ENCODE measurements at regions not wholly inside any gene's neighbourhood (a gene's known extent, or its start where the extent isn't known, plus 50 kb on each side); places are given as distances from the start of the nearest gene placed in this dataset.
"Not testable (repeated sequence)": the region's sequence is repeated elsewhere in the genome, so short reads cannot be mapped to it uniquely, and the experiment has no call there.

GRCh38 chr3:154851644-154852043 is 228.5 kb upstream of the MME start:
- intact Hi-C loops (cut with DNase I), result no loop called here
- ATAC-seq (no peak), DNase-seq (no peak)

GRCh38 chr3:154850921-154851320 is 229.2 kb upstream of the MME start:
- ATAC-seq (no peak), DNase-seq (no peak)
- intact Hi-C loops (cut with DNase I), result no loop called here

- ATAC-seq, result no peak
- intact Hi-C loops (cut with DNase I), result no loop called here
- DNase-seq, result no peak
Observed at GRCh38 chr3:154849408-154849807, 230.7 kb upstream of the MME start.

GRCh38 chr3:154844863-154845262 is 235.3 kb upstream of the MME start:
- no peak for ATAC-seq
- intact Hi-C loops (cut with DNase I), result no loop called here
- DNase-seq, result no peak

GRCh38 chr3:154843647-154844046 is 236.5 kb upstream of the MME start:
- DNase-seq (no peak), ATAC-seq (no peak)
- intact Hi-C loops (cut with DNase I), result no loop called here

GRCh38 chr3:154842536-154842935 is 237.6 kb upstream of the MME start:
- intact Hi-C loops (cut with DNase I), result no loop called here
- ATAC-seq, result no peak
- no peak for DNase-seq

- ATAC-seq (no peak), DNase-seq (no peak)
- intact Hi-C loops (cut with DNase I), result no loop called here
Observed at GRCh38 chr3:154835639-154836038, 244.5 kb upstream of the MME start.

- ATAC-seq; DNase-seq; intact Hi-C loops (cut with DNase I): not testable (repeated sequence)
Observed at GRCh38 chr3:154834831-154835230, 245.3 kb upstream of the MME start.

GRCh38 chr3:154829929-154830328 is 250.2 kb upstream of the MME start:
- intact Hi-C loops (cut with DNase I), result no loop called here
- ATAC-seq (no peak), DNase-seq (no peak)

- no peak for DNase-seq
- intact Hi-C loops (cut with DNase I), result no loop called here
- ATAC-seq, result no peak
Observed at GRCh38 chr3:154819491-154819890, 260.6 kb upstream of the MME start.

GRCh38 chr3:154818676-154819255 is 261.4 kb upstream of the MME start:
- DNase-seq, result no peak
- intact Hi-C loops (cut with DNase I), result no loop called here

GRCh38 chr3:154810017-154810416 is 270.1 kb upstream of the MME start:
- intact Hi-C loops (cut with DNase I); ATAC-seq; DNase-seq: not testable (repeated sequence)

More at GRCh38 chr3:154818676-154819255, 261.4 kb upstream of the MME start:
- no peak for ATAC-seq

GRCh38 chr3:154801729-154802128 is 278.4 kb upstream of the MME start:
- no peak for DNase-seq
- intact Hi-C loops (cut with DNase I), result no loop called here
- no peak for ATAC-seq

GRCh38 chr3:154799800-154800199 is 280.3 kb upstream of the MME start:
- ATAC-seq (no peak), DNase-seq (no peak)
- intact Hi-C loops (cut with DNase I), result no loop called here

GRCh38 chr3:154795582-154795981 is 284.5 kb upstream of the MME start:
- DNase-seq, result no peak
- intact Hi-C loops (cut with DNase I), result no loop called here
- ATAC-seq, result peak; percentile 38 to 86

GRCh38 chr3:154794814-154795445 is 285.2 kb upstream of the MME start:
- intact Hi-C loops (cut with DNase I), result no loop called here
- DNase-seq (no peak), ATAC-seq (no peak)

- intact Hi-C loops (cut with DNase I), result no loop called here
- ATAC-seq (peak in 1 of 2 donors; percentile 63), DNase-seq (no peak)
Observed at GRCh38 chr3:154794391-154794790, 285.7 kb upstream of the MME start.

- no peak for ATAC-seq
Observed at GRCh38 chr3:154792828-154793227, 287.3 kb upstream of the MME start.

GRCh38 chr3:154791611-154792010 is 288.5 kb upstream of the MME start:
- DNase-seq (no peak), ATAC-seq (no peak)
- intact Hi-C loops (cut with DNase I), result no loop called here

More at GRCh38 chr3:154792828-154793227, 287.3 kb upstream of the MME start:
- DNase-seq, result no peak
- intact Hi-C loops (cut with DNase I), result no loop called here

- ATAC-seq (no peak), DNase-seq (no peak)
- intact Hi-C loops (cut with DNase I), result no loop called here
Observed at GRCh38 chr3:154786724-154787123, 293.4 kb upstream of the MME start.

GRCh38 chr3:154783521-154783931 is 296.6 kb upstream of the MME start:
- no peak for DNase-seq
- peak; percentile 47 to 51 for ATAC-seq
- intact Hi-C loops (cut with DNase I), result no loop called here
